Ovary (tissue), 7 donors: ENCODE measurements at regions not wholly inside any gene's neighbourhood (a gene's known extent, or its start where the extent isn't known, plus 50 kb on each side); places are given as distances from the start of the nearest gene placed in this dataset.
A peak's percentile ranks its signal among the peaks of the same experiment; 100 is the strongest.
"Not testable (repeated sequence)": the region's sequence is repeated elsewhere in the genome, so short reads cannot be mapped to it uniquely, and the experiment has no call there.

Experiments used
- DNase-seq, 5 donors: peaks; one replicate each; pipeline ENCODE4 v3.0.0-alpha.2; 2019 to 2020
- H3K27ac ChIP-seq, 2 donors: fragments of 200-600 bp; one replicate each; pipeline versions ENCODE4 v1.5.1 to v1.8.0; 2019 to 2022
- H3K27me3 ChIP-seq: fragments of 200-600 bp; one replicate; pipeline ENCODE4 v1.8.0; 2022
- H3K36me3 ChIP-seq: fragments of 200-600 bp; sonication (generic); one replicate; pipeline ENCODE4 v1.5.1; 2019
- H3K4me1 ChIP-seq: one replicate; pipeline ENCODE4 v1.8.1; 2013; ENCODE audit warnings: mild to moderate bottlenecking, moderate library complexity; ENCODE audit not compliant: insufficient read depth
- H3K4me3 ChIP-seq: fragments of 200-600 bp; sonication (generic); one replicate; pipeline ENCODE4 v1.5.1; 2017
- H3K9me3 ChIP-seq, 2 donors: fragments of 200-600 bp in 1 of 2; sonication (generic) in 1 of 2; one replicate each; pipeline versions ENCODE4 v1.5.1 to v1.8.1; 2013 to 2019; ENCODE audit warnings: mild to moderate bottlenecking in 1 of 2, moderate library complexity in 1 of 2
- EP300 ChIP-seq: sonication (generic); formaldehyde crosslinking; IDR thresholded peaks from one replicate; pipeline ENCODE4 v1.6.1; 2017; ENCODE audit warnings: antibody characterized with exemption
- POLR2A ChIP-seq: fragments of 450-650 bp; IDR thresholded peaks from one replicate; pipeline ENCODE4 v1.6.1; 2017; ENCODE audit warnings: antibody characterized with exemption, mild to moderate bottlenecking, moderate library complexity
- WGBS, 3 donors: extraction: QIAGEN DNeasy Blood & Tissue Kit in 1 of 3; methylation state at CpG; one replicate each; pipeline versions ENCODE4 v1.1.5 to v1.1.7; 2013 to 2017; 5-methylcytosine and 5-hydroxymethylcytosine counted together
- intact Hi-C, 4 donors: fragments of 100-400 bp; cut with DNase I; formaldehyde crosslinking; loops; one replicate each; pipeline versions ENCODE4 v1.11.0 to v1.15.1; 2022 to 2023
- TF ChIP-seq, protein P1 (sequence below), 3 donors: fragments of 450-650 bp in 2 of 3; fragments of 200-600 bp in 1 of 3; IDR thresholded peaks; one replicate each; pipeline versions ENCODE4 v1.5.1 to v1.8.0; 2016 to 2022; ENCODE audit warnings: antibody characterized with exemption in 3 of 3, mild to moderate bottlenecking in 1 of 3
- donor health status: DM: no; HTN: no; CAD: no; lungs with moderate emphysema.
- donor health status: DM: no; HTN: no; CAD: no.
- donor health status: Bipolar disorder and iron deficiency.
- donor health status: DM: no; HTN: no; CAD: no.
- donor health status: DM: yes; HTN: yes; CAD: no.

DNA sequence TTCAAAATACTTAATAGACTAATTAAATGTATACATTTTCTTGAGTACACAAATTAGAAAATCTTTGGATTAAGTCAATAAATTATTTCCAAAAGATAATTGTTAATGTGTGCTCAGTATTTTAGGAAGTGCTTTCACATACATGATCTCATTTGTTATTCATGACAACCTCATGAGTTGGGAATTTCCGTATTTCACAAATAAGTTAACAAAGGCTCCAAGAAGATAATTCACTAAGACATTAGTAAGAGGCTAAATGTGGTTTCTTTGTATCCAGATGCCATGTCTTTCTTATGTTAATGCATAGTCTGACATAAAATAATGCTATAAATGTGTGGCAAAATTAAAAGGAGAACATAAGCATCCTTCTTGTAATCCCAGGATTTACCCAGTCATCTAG is 79.5 kb upstream of the TCF21 start:
- TF ChIP-seq POLR2A (no peak), EP300 (no peak)
- TF ChIP-seq, protein P1, sequence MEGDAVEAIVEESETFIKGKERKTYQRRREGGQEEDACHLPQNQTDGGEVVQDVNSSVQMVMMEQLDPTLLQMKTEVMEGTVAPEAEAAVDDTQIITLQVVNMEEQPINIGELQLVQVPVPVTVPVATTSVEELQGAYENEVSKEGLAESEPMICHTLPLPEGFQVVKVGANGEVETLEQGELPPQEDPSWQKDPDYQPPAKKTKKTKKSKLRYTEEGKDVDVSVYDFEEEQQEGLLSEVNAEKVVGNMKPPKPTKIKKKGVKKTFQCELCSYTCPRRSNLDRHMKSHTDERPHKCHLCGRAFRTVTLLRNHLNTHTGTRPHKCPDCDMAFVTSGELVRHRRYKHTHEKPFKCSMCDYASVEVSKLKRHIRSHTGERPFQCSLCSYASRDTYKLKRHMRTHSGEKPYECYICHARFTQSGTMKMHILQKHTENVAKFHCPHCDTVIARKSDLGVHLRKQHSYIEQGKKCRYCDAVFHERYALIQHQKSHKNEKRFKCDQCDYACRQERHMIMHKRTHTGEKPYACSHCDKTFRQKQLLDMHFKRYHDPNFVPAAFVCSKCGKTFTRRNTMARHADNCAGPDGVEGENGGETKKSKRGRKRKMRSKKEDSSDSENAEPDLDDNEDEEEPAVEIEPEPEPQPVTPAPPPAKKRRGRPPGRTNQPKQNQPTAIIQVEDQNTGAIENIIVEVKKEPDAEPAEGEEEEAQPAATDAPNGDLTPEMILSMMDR (IDR thresholded peaks at IDR 0.05), result no peak
- H3K27me3 ChIP-seq, result no peaks in the 10 kb centered on the region
- H3K9me3 ChIP-seq, result no peaks in the 10 kb centered on the region
- no peak overlapping the region for H3K27ac ChIP-seq
- no peaks in the 10 kb centered on the region for H3K36me3 ChIP-seq
- intact Hi-C loops, result no loop called here
- no peak for DNase-seq
- peaks cover 9% of the 10 kb centered on the region for H3K4me1 ChIP-seq
- no peak overlapping the region for H3K4me3 ChIP-seq
- WGBS, 3 donors, result 83 to 97% (median 95%) methylated on average over 1 of the region's 1 CpG

DNA sequence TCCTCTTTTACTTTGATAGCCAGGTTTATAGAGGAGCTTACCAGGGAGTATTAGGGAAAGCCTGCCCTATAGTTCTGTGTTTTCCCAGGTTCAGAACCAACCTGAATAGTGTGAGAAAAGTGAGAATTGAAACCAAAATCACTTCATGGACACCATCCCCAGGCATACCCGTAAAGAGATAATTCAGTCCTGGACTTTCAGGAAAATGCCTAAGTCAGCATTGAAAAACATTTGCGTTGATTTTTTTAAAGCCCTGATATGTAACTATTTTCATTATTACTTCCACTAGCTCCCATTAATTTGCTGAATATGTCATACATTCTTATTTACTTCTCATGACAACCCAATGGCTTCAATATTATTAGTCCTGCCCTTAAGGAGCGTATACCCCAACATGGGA is 77.4 kb upstream of the TCF21 start:
- WGBS, 3 donors, result 89 to 95% (median 94%) methylated on average over 3 of the region's 3 CpGs
- no peak for DNase-seq
- Histone ChIP-seq H3K4me3 (no peak overlapping the region), H3K36me3 (no peaks in the 10 kb centered on the region), H3K9me3 (no peaks in the 10 kb centered on the region), H3K4me1 (peaks cover 10% of the 10 kb centered on the region), H3K27ac (no peak overlapping the region), H3K27me3 (no peaks in the 10 kb centered on the region)
- intact Hi-C loops, result no loop called here
- no peak for TF ChIP-seq EP300

DNA sequence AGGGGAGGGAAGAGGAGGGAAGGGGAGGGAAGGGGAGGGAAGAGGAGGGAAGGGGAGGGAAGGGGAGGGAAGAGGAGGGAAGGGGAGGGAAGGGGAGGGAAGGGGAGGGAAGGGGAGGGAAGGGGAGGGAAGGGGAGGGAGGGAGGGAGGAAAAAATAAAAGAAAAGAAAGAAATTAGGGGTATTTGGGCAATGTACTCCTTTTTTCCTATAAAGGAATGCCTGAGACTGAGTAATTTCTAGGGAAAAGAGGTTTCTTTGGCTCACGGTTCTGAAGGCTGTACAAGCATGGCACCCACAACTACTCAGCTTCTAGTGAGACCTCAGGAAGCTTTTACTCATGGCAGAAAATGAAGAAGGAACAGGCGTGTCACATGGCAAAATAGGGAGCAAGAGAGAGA is 76.5 kb upstream of the TCF21 start:
- H3K27me3 ChIP-seq, intact Hi-C loops, H3K36me3 ChIP-seq, H3K27ac ChIP-seq, H3K4me3 ChIP-seq, DNase-seq, H3K9me3 ChIP-seq: not testable (repeated sequence)
- 85 to 97% (median 93%) methylated on average over 2 of the region's 2 CpGs for WGBS, 3 donors
- H3K4me1 ChIP-seq, result peaks cover 14% of the 10 kb centered on the region

DNA sequence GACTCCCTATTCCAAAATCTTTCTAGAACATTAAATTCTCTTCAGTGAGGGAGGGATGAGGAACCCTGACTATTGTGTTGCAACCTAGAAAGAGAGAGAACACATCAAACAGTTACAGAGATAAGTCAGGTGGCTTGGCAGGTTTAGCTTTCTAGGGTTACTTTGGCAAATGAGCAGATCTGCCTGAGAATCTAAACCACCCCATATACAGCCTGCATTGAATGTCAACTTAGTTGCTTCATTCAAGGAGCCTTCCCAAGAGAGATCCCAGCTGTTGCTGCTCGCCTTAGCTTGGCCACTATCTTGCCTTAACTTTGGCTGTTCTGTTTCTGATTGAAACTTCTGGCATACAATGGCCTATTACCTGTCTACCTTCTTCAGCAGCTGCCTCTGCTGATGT is 74.7 kb upstream of the TCF21 start:
- 49 to 56% (median 55%) methylated on average over 1 of the region's 1 CpG for whole genome bisulfite sequencing, 3 donors
- H3K27ac ChIP-seq, result no peak overlapping the region

DNA sequence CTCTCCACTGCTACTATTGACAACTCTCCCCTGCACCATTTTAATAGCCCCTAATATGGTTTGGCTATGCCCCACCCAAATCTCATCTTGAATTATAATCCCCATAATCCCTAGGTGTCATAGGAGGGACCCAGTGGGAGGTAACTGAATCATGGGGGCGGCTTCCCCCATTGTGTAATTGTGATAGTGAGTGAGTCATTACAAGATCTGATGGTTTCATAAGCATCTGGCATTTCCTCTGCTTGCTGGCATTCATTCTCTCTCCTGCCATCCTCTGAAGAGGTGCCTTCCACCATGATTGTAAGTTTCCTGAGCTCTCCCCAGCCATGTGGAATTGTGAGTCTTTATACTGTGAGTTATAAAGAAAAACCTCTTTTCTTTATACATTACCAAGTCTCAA is 74.1 kb upstream of the TCF21 start:
- no peak overlapping the region for H3K27ac ChIP-seq
- peaks cover 16% of the 10 kb centered on the region for H3K4me1 ChIP-seq
- WGBS, 3 donors, result 75 to 89% (median 82%) methylated on average over 1 of the region's 1 CpG
- no peaks in the 10 kb centered on the region for H3K36me3 ChIP-seq
- H3K4me3 ChIP-seq, result no peak overlapping the region
- intact Hi-C loops, result no loop called here
- peak in 2 of 5 donors; percentile 43 to 69 for DNase-seq
- no peaks in the 10 kb centered on the region for H3K27me3 ChIP-seq
- no peak for TF ChIP-seq POLR2A
- no peak for TF ChIP-seq EP300
- TF ChIP-seq, protein P1 (IDR thresholded peaks at IDR 0.05), result no peak
- H3K9me3 ChIP-seq, result no peaks in the 10 kb centered on the region

More for the DNA sequence above, 74.7 kb upstream of the TCF21 start:
- Histone ChIP-seq H3K27me3 (no peaks in the 10 kb centered on the region), H3K4me1 (peaks cover 16% of the 10 kb centered on the region), H3K9me3 (no peaks in the 10 kb centered on the region), H3K36me3 (no peaks in the 10 kb centered on the region), H3K4me3 (no peak overlapping the region)
- intact Hi-C loops, result no loop called here
- DNase-seq, result no peak
- TF ChIP-seq, protein P1 (IDR thresholded peaks at IDR 0.05), result no peak
- no peak for TF ChIP-seq POLR2A
- TF ChIP-seq EP300, result no peak

DNA sequence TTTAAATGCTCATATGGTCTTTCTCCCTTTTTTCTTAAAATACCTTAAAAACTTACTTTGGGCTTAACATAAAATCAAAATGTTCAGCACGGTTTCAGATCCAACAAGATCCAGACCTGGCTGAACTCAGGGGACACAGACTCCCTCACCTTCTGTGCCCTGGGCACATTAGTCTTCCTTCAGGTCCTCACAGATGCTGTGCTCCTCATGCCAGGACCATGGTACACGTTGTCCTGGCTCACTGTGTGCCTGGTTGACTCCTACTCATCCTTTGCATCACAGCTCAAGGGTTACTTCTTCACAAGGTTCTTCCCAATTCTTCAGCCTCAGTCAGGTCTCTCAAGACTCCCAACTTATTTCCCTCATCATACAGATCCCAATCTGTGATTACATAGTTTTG is 73.6 kb upstream of the TCF21 start:
- peak in 3 of 5 donors; percentile 31 to 56 (median 45) for DNase-seq
- intact Hi-C loops, result no loop called here
- Histone ChIP-seq H3K27me3 (no peaks in the 10 kb centered on the region), H3K36me3 (no peaks in the 10 kb centered on the region), H3K4me1 (peaks cover 16% of the 10 kb centered on the region), H3K4me3 (no peak overlapping the region), H3K27ac (peak overlapping the region in 1 of 2 donors; percentile 47), H3K9me3 (no peaks in the 10 kb centered on the region)
- 37 to 43% (median 40%) methylated on average over 2 of the region's 2 CpGs for WGBS, 3 donors
- TF ChIP-seq, protein P1 (IDR thresholded peaks at IDR 0.05), result no peak
